PFSK-1 (cell line): ENCODE measurements at regions not wholly inside any gene's neighbourhood (a gene's known extent, or its start where the extent isn't known, plus 50 kb on each side); places are given as distances from the start of the nearest gene placed in this dataset.

Experiments
- FOXP2 ChIP-seq: optimal IDR thresholded peaks from 2 replicates; pipeline ENCODE3; 2011; ENCODE audit warnings: borderline replicate concordance, control low read depth, inconsistent platforms; ENCODE audit not compliant: insufficient read depth; ENCODE audit errors: extremely low read length, extremely low read depth
- POLR2AphosphoS5 ChIP-seq: IDR thresholded peaks from 2 replicates; pipeline ENCODE4 v1.6.1; 2012; ENCODE audit warnings: low read depth, mild to moderate bottlenecking, control low read depth, low read length, moderate library complexity
- SIN3A ChIP-seq: IDR thresholded peaks from 2 replicates; pipeline ENCODE4 v1.6.1; 2012; ENCODE audit warnings: mild to moderate bottlenecking, low read length, moderate library complexity, borderline replicate concordance; ENCODE audit not compliant: insufficient read depth
- TAF1 ChIP-seq: IDR thresholded peaks from 2 replicates; pipeline ENCODE4 v1.6.1; 2012; ENCODE audit warnings: low read length, control low read depth, borderline replicate concordance; ENCODE audit not compliant: insufficient read depth
- TF ChIP-seq, protein P1 (sequence below), 2 experiments: IDR thresholded peaks; 2 replicates each; pipeline versions ENCODE4 v1.6.1 to v1.8.0; 2011 to 2012; ENCODE audit warnings: low read depth in 2 of 2, low read length in 2 of 2, control low read depth in 1 of 2, inconsistent platforms in 1 of 2, mild to moderate bottlenecking in 1 of 2, moderate library complexity in 1 of 2; ENCODE audit not compliant: insufficient read depth in 1 of 2

DNA sequence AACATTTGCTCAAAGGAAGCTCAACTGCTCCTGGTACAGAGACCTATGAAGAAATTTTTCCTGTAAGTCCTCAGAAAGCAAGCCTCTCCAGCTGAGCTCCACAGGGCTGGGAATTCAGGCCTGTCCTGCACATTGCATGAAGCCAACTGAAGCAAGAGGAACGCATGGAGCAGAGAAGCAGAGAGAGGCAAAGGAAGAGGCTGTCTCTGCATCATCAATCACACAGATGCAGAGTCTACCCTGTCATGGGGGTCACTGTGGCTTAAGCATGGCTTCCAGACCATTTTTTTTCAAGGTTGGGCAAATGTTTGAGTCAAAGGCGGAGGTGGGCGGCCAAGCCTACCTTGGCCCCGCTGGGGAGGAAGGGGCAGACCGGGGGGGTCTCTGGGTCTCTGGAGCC is 110.3 kb upstream of the MSX1 start:
- TF ChIP-seq TAF1 (no peak), POLR2AphosphoS5 (no peak), FOXP2 (no peak), SIN3A (no peak)
- TF ChIP-seq, protein P1, sequence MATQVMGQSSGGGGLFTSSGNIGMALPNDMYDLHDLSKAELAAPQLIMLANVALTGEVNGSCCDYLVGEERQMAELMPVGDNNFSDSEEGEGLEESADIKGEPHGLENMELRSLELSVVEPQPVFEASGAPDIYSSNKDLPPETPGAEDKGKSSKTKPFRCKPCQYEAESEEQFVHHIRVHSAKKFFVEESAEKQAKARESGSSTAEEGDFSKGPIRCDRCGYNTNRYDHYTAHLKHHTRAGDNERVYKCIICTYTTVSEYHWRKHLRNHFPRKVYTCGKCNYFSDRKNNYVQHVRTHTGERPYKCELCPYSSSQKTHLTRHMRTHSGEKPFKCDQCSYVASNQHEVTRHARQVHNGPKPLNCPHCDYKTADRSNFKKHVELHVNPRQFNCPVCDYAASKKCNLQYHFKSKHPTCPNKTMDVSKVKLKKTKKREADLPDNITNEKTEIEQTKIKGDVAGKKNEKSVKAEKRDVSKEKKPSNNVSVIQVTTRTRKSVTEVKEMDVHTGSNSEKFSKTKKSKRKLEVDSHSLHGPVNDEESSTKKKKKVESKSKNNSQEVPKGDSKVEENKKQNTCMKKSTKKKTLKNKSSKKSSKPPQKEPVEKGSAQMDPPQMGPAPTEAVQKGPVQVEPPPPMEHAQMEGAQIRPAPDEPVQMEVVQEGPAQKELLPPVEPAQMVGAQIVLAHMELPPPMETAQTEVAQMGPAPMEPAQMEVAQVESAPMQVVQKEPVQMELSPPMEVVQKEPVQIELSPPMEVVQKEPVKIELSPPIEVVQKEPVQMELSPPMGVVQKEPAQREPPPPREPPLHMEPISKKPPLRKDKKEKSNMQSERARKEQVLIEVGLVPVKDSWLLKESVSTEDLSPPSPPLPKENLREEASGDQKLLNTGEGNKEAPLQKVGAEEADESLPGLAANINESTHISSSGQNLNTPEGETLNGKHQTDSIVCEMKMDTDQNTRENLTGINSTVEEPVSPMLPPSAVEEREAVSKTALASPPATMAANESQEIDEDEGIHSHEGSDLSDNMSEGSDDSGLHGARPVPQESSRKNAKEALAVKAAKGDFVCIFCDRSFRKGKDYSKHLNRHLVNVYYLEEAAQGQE (IDR thresholded peaks at IDR 0.05; ENCODE audit: insufficient read depth in 1 of 2, low read depth in 2 of 2, low read length in 2 of 2): no peak

DNA sequence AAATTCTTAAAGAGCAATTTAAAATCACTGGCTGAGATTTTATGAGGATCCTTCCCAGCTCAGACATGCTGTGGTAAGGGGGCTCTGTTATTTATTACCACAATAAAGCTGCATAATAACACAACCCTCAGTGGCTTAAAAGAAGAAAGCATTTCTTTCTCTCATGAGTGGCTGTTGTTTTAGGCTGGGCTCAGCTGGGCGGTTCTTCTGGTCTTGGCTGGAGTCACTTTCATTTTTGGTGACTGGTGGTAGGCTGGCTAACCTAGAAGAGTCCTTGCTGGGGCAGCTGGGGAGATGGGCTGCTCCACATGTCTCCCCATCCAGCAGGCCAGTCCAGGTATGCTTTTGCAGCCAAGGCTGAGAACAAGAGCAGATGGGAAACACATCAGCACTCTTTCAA is 113.0 kb upstream of the MSX1 start:
- TF ChIP-seq POLR2AphosphoS5: no peak
- TF ChIP-seq TAF1: no peak
- TF ChIP-seq SIN3A: no peak
- TF ChIP-seq, protein P1 (IDR thresholded peaks at IDR 0.05; ENCODE audit: insufficient read depth in 1 of 2, low read depth in 2 of 2, low read length in 2 of 2): no peak
- TF ChIP-seq FOXP2: no peak

DNA sequence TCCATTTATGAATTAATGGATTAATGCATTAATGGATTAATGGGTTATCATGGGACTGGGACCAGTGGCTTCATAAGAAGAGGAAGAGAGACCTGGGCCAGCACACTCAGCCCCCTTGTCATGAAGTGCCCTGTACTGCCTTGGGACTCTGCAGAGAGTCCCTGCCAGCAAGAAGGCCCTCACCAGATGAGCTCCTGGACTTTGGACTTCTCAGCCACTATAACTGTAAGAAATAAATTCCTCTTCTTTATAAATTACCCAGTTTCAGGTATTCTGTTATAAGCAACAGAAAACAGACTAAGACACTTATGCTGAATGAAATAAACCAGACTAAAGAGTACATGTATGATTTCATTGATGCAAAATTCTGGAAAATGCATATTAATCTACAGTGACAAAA is 119.4 kb upstream of the MSX1 start:
- TF ChIP-seq POLR2AphosphoS5 (no peak), TAF1 (no peak), SIN3A (no peak), FOXP2 (no peak)
- TF ChIP-seq, protein P1 (IDR thresholded peaks at IDR 0.05; ENCODE audit: insufficient read depth in 1 of 2, low read depth in 2 of 2, low read length in 2 of 2): no peak

DNA sequence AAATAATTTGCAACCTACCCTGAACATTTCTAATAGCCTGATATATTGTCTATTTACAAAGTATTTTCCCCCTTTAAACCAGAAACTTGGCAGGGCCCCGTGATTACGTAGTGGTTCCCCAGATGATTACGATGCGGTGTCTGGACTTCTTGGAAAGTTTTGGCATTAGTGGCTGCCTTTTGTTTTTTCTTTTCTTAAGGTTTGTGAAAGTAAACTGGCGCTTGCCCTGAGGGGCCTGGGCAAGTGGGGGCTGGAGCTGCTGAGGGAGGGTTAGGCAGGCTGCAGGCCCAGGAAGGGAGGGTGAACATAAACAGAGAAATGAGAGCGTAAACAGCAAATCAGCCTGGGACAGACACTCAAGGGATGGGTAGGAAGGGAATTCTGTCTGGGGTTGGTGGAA is 123.6 kb upstream of the MSX1 start:
- TF ChIP-seq SIN3A (no peak), FOXP2 (no peak), POLR2AphosphoS5 (no peak), TAF1 (no peak)
- TF ChIP-seq, protein P1 (IDR thresholded peaks at IDR 0.05; ENCODE audit: insufficient read depth in 1 of 2, low read depth in 2 of 2, low read length in 2 of 2): no peak

DNA sequence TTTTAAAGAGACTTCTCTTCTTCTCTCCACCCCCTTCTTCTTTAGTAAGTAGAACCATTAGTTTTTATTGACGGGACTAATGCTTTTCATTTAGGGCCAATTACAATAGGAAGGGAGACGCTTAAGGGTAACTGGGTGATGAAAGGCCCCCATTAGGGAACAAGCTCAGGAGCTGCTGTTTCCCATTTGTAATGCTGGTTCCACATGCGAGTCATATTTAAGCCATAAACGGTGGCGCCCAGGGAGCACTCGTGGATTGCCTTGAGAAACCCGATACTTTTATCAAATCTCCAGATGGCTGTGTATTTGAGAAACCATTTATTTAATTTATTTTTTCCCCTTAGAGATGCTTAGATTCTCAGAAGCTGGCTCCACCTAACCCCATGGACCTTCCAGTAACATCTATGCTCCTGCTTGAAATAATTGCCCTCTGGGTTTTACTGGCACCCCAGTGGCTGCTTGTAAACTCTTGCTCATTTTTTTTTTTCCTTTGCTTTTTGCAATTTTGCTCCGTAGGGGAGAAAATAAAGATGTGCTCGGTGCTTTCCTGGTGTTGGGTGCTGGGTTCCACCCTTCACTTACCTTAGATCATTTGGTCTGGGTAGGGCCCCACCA is 124.2 kb upstream of the MSX1 start:
- TF ChIP-seq POLR2AphosphoS5: no peak
- no peak for TF ChIP-seq FOXP2
- no peak for TF ChIP-seq TAF1
- no peak for TF ChIP-seq SIN3A
- TF ChIP-seq, protein P1 (IDR thresholded peaks at IDR 0.05; ENCODE audit: insufficient read depth in 1 of 2, low read depth in 2 of 2, low read length in 2 of 2): no peak
